ENCODE measurements at regions not wholly inside any gene's neighbourhood (a gene's known extent, or its start where the extent isn't known, plus 50 kb on each side); places are given as distances from the start of the nearest gene placed in this dataset.

DNA sequence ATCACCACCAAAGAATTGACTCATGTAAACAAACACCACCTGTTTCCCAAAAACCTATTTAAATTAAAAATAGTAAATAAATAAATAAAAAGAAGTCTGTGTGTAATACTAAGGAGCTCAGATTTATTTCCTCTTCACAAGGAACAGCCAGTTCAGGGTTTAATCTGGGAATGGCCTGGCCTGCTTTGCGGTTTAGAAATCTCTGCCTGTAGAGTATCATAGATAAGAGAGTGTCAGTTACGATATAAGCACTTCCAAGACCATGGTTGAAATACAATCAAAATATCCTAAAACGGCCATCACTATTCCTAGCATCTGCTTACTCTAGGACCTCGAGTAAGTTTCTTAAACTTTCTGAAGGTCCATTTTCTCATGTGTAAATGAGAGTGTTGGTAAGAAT, 274.4 kb downstream of the PLPP3 start:
- no peak for DNase-seq

DNA sequence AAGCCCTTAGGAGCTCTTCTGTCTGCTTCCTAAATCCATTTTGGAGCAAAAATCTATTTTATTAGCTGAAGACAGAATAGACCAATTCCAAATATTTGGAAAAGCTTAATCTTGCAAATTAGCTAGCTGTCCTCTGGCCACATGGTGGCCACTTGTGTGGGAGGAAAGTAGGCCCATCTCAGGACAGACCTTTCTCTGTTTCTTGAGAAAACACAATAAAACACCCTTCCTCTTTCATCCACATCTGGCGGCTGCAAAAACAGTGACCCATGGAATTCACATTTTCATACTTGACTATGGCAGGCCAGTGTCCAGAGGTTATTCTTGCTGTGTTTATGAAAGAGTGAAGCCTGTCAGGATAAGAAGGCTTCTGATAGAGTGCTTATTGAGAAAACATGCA, 275.6 kb downstream of the PLPP3 start:
- no peak for DNase-seq

DNA sequence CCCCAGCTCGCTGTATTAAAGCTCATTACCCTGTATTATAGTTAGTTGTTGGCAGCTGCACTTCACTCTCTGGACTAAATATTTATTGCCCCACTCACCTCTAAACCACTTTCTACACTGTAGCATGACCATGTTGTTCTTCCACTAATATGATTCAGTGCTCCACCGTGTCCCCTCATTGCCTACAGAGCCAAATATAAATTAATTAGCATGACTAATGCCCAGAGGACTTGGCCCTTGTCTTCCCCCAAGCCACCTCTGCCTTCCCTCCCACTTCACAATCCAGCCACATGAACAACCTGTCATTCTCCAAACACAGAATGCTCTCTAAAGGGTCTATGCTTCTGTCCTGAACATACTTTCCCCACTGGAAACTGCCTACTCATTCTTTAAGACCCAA, 276.5 kb downstream of the PLPP3 start:
- DNase-seq: no peak

DNA sequence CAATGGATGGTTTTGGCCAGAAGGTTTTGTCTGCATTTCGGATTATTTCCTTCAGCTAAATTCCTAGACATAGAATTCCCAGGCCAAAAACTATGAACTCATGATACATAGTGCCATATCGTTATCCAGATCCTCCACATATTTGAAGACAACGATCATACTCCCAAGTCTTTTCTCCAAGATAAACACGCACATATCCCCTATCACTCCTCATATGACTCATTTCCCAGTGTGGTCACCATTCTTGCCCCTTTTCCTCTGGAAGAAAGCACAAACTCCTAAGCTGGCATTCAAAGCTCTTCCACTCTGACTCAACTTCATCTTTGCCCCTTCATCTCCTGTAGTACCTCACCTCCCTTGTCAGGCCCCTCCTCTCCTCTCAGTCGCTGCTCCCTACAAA, 277.6 kb downstream of the PLPP3 start:
- no peak for DNase-seq

DNA sequence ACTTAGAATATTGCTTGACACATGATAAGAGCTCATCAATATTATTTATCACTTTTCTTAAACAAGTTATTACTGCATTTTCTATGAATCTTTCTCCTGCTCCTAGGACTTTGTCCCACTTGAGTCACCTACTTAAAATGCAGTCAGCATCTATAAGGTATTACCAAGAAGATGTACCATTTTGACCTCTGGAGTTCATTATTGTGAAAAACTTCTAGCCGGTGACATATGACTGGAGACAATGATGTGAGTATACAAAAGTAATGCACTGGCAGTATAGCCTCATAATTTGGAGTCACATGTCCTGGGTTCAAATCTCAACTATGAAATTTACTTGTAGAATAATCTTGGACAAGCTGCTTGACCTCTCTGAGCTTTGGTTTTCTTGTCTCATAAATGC, 278.5 kb downstream of the PLPP3 start:
- DNase-seq: no peak

DNA sequence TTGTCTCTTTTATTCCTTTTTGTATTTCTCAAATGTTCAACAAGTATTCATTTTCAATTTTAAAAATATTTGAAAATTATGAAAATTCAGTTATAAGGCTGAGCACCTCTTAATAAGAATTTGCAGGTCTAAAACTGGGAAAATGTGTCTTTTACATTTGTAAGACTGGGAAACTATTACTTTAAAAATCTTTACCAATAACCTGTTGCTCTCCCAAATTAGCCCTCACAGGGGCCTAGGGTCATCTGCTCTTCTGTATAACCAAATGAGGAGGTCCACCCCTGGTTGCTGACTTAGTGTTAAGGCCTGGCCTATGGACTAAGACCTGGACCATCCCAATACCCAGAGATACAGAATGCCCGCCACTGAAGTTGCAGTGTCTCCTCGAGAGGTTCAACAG, 280.5 kb downstream of the PLPP3 start:
- DNase-seq: no peak

DNA sequence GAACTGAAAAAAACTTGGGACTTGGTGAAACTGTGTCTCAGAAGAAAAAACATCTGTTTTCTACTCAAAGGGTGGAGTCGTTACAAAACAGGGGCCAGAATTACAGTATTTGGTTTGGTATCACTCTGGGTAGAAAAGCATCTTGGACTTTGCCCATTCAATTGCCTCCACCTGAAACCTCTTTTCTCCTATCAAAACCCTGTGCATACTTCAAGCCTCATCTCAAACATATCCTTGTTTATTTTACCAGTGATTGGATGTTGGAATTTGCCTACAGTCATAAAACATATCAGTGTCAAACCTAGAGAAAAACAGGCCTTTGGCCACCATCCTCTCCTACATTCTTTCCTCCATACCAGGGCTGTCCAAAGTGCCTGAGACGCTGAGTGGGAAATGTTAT, 281.5 kb downstream of the PLPP3 start:
- no peak for DNase-seq

DNA sequence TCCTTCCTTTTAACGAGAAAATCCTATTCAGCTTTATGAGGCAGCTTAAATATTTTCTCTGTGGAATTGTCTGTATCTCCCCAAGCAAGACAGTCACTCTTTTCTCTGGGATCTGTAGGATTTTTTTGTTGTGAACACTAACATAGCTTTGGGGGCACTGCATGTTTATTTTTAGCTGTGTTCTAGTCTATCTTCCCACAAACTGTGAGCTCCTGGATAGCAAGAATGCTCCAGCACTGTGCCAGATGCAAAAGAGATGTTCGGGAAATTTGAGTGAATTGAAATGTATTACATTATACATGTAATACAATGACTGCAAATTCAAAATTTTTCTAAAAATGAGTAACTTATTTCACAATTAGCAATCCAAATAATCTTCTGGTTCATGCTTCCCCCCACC, 282.2 kb downstream of the PLPP3 start:
- no peak for DNase-seq

DNA sequence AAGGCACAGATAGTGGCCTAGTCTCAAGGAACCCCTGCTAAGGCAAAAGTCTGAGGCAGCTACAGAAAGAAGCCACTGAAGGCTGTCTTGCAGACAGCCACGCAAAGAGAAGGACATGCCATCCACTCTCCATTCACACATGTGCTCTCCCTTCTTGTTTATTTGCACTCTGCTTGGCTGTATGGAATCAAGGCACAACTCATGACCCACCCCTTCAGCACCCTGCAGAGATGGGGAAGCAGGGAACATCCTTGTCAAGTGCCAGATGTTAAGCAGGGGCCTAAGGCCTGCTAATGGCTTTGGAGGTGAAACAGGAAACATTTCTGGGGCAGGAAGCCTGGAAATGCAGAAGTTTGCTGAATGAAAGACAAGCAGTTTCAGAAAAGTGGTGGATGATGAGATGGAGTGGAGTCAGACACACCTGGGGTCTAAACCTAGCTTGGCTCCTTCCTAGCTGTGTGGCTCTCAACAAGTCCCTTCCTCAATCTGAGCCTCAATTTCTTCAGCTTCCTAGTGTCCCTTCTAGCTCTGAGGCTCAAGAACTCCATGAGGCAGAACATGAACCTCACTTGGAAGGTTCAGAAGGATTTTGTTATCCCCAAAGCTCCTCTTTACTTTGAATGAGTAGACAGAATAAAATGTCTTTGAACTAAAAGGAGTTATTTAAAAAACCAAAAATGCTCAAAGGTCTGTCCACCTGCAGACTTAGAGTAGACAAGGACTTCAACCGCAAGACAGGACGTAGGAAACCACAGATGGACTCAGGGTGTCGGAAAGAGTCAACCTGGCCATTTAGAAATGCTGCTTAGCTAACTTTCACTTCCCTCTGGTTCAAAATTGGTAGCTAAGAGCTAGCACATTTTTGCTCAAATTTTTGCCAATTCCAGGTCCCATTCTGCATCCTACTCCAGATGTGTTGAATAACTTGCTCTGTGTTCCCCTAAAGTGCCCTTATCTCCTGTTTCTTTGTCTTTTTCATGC, 283.1 kb downstream of the PLPP3 start:
- DNase-seq: no peak

DNA sequence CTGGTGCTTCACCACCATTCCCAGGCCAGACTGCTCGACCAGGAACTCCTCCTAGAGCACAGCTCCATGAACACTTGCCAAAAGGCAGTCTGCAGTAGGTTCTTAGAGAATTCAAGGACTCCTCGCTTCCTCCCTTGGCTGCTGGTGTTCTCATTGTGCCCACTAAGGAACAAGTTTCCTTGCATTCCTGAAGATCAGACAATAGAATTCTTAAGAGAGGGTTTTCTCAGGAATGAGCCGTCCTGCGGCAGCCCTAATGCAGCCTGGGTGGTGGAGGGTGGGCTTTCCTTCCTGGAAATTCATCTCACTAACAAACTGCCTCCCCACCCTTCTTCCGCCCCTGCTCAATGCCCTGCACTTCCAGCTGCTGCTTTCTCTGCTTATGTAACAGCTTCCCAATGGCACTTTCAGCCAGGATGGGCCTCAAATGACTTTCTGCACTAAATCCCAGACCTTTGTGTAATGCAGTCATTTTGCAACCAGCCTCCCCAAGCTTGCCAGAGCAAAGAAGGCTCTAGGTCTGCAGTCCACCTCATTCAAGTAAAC, 287.9 kb downstream of the PLPP3 start:
- DNase-seq: no peak

DNA sequence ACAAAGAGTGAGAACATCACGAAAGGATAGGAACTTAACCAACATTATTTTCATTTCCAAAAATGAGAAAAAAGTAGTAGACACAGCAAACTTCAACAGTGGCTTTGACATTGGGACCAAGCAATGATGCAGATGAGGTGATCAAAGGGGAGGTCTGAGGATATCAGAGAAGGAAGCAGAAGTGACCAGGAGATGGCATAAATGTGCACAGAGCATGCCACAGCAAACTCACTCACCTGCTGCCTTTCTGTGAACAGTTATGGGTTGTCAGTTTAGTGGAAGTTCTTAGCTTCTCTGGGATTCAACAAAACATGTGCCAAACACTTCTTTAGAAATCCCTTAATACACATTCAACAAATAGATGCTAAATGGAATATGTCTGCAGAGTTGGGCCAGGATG, 290.1 kb downstream of the PLPP3 start:
- no peak for DNase-seq

DNA sequence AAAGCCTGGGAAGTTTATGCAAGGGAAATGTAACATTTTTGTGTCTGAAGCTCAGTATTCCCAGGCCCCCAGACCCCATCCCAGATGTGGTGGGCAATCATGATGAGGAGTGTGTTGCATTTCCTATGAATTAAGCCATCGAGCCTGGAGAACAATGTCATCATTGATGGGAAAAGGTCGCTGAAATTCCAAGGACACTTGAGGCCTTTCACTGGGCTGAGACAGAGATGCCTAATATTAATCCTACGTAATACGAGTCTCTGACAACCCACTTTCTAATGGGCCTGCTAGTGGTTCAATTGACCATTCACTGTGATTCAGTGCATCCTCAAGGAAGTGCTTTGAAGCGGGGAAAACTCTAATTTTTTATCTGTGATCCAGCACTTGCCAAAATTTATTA, 291.6 kb downstream of the PLPP3 start:
- no peak for DNase-seq

DNA sequence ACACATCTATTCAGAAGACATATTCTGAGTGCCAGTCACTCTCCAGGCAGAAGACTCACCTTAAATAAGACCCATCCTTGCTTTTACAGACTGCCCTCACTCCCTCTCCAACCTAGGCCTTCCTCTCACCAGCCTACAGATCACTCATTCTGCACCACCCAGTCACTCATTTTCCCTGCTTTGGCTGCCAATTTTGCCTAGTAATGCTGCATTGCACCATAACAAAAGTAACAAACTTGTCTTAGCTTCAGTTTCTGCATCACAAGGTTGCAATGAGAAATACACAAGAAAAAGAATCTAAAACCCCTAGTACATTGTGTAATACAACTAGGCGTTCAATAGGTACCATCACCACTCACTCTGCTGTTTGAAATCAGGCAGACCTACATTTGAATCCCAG, 292.4 kb downstream of the PLPP3 start:
- no peak for DNase-seq

DNA sequence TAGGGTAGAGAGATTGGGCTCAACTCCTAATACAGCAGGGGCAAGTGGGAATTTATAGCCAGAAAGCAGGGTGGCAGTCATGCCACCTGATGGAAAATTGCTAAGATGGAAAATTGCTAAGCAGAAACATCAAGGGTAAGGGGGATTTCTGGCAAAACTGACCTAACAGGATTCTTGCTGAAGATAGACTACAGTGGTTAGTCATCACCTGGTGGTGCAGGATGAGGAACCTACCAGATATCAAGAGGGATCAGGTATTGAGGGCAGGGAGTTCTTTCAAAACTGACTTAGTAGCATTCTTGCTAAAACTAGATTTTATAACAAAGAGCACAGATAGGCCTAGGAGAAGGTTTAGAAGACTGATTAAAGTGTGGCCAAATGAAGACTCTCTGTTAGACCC, 292.9 kb downstream of the PLPP3 start:
- no peak for DNase-seq

DNA sequence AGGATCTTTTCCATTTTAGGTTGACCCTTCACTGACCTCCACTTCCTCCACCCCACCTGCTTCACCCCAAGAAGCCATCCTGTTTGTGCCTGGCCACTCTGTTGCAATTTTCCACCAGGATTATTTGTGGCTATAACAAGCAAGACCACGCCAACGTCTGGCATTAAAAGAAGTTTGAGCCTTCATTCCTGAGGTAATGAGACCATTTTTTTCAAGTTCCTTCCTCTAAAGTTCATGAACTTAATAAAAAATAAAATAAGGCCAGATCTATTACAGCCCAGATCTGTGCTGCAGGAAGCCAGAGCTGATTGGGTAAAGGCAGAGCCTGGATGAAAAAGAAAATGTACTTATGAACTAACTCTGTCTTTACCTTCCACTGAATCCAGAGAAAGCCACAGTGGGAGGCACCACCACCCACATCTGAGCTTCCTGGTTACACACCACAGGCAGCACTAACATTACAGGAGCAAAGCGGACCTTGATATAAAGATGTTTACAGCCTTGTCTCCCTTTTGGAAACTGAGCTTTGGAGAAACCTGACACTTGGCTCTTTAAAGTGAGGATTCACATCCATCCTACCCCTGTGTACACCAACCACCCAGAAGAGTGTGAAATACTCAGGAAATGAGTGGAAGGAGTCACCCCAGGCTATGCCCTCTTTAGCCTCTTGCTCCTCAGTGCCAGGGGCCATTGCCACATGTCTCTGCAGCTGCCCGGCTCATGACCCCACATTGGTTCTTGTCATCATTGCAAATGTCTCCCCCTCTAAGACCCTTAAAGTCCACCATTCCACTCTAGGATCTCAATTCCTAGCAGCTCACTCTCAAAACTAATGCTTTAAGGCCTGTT, 293.6 kb downstream of the PLPP3 start:
- no peak for DNase-seq

DNA sequence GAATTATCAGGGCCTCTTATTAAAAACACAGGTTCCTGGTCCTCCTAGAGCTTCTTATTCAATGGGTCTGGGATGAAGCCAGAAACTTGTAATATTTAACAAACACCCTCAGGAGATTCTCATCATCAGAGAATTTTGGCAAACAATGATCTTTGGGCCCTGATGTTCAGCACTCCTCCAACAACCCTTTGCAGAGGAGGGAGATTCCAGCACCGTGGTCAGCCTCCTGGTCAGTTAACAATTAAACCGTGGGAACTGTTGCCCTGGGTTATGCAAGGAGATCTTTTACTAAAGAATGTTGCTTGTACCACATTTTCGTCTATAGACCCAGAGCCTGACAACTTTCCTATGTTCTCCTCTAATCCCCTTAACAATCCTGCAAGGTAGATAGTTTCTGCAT, 294.4 kb downstream of the PLPP3 start:
- DNase-seq: no peak

DNA sequence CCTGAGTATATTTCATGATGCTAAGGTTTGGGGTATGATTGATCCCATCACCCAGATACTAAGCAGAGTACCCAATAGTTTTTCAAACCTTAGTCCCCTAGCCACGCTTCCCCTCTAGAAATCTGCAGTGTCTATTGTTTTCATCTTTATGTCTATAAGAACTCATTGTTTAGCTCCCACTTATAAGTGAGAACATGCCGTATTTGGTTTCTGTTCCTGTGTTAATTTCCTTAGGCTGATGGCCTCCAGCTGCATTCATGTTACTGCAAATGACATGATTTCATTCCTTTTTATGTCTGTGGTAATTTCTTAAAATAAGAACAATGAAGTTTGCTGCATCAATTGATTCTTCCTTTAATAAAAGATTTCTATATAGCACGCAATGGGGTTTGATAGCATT, 301.3 kb downstream of the PLPP3 start:
- no peak for DNase-seq

DNA sequence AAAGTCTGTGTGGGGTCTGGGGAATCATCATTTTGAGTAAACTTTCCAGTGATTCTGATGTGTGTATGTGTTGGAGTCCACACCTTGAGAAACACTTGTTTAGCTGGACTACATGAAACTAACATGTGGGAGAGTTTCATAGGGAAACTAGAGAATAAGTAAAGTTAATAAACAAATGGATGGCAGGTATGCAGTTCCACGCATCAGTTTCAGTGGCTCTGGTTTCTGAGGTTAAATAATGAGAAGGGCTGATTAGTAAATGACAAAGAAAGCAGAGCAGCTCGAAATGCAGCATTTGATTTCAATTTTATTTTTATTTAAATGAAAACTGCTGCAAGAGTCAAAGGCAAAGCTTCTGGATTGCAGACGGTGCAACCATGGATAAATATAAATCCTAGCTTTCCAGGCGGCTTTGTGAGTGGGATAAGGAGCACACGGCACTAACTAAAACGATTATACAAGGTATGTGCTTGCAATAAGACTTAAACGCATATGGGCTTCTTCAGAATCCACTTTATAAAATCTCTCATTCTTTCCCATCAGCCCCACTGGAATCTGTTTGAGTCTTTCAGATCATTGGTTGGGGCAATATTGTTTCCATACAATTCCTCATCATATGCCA, 310.7 kb downstream of the PLPP3 start:
- no peak for DNase-seq

DNA sequence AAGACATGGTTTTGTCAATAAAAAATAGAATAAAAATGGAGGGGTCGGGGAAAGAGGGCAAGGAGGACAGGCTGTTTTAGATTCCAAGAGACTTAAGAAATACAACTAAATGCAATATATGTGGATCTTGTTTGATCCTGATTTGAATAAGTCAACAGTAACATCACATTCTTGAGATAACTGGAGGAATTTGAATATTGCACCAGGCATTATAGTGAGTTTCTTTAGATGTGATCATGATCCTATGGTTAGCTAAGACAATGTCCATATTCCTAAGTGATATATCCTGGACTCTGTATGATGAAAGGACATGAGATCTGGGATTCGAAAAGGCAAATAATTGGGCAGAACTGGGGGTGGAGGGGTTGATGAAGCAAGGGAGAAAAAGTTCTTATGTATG, 311.8 kb downstream of the PLPP3 start:
- no peak for DNase-seq

DNA sequence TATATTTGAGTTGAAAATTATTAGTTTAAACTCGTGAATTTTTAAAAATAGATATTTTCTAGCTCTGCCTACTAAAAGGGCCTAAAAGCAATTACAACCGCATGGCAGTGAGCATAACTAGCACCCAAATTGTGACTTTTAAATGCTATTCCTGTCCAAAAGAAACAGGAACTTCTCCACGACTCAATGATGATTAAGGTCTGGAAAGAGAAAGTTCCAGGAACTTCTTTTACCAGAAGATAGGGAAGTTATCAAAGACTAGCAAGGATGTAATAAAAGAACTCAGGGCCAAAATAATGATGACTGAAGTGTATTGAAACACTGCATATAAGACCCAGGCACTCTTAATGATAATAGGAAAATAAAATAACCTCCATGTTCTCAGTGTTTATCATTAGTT, 313.0 kb downstream of the PLPP3 start:
- no peak for DNase-seq

DNA sequence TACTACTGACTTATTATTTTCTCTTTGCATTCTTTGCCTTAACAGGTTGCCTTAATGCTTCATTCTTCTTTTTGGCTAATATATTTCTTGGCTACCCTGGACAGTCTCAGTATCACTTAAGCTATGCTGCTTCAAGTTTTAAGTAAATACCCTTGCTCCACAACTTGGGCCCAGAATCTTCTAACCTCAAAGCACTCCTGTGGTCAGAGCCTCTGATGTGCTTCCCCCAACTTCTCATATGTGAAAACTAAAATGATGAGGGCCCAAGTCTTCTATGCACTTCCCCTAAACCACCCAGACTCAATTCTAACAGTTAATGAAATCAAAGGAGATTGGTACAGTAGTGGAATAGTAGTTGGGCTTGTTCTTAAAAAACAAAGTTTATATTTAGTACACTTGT, 314.1 kb downstream of the PLPP3 start:
- DNase-seq: no peak

DNA sequence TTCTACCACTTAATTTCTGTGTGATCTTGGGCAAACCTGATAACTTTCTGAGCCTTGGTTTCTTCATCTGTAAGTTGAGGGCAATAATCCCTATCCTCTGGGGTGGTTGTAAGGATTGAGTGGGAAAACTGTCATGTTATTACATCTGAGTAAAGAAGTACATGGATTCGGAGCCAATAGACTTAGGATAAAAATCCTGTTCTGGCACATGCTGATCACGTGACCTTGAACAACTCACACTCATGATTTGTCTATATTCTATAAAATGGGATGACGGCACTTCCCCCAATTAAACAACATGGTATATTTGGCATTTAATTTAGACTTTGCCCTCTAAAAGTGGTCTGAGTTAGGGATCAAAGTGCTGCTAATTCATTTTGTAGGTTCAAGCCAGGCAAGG, 315.5 kb downstream of the PLPP3 start:
- DNase-seq: no peak

DNA sequence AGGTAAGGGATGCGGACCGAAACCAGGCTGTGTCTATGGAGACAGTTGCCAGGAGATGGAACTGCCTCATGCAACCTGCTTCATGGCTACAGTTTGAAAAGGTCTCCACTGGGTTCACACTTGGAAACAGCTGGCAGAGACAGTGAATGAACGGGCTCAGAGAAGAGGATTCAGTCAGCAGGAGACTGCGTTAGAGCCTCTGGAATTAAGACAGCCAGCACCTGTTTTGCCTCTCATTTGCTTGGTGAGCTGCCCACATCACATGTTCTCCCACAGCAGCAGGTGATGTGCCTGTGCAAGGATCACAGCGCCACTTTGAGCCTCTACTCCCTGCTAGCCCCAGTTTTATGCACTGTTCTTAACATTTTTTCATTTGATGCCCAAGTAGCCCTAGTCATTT, 321.0 kb downstream of the PLPP3 start:
- no peak for DNase-seq

All from stimulated activated CD4-positive, alpha-beta T cell treated with anti-CD3 and anti-CD28 coated beads, Interleukin-4, amount 100 ng/mL, for 4 hours (primary cell).